Left ventricle myocardium superior (tissue), 1 donor: ENCODE measurements at regions not wholly inside any gene's neighbourhood (a gene's known extent, or its start where the extent isn't known, plus 50 kb on each side); places are given as distances from the start of the nearest gene placed in this dataset.
"Not testable (repeated sequence)": the region's sequence is repeated elsewhere in the genome, so short reads cannot be mapped to it uniquely, and the experiment has no call there.

Source experiments
- ATAC-seq: fragments of 200-7000 bp; cut with Tn5 transposase; one replicate; pipeline ENCODE4 v1.9.1; 2020; ENCODE audit warnings: mild to moderate bottlenecking, moderate library complexity
- DNase-seq: peaks from one replicate; pipeline ENCODE4 v3.0.0-alpha.2; 2020
- intact Hi-C: fragments of 100-400 bp; cut with micrococcal nuclease; formaldehyde crosslinking; loops from one replicate; pipeline ENCODE4 v1.11.0; 2022
- donor health status: DM: no; HTN: yes; CAD: no; lungs with severe emphysema.

GRCh38 chr13:66077132-66077689 lies 1152.9 kb downstream of the PCDH9 start:
- intact Hi-C loops: no loop called here
- ATAC-seq (no peak), DNase-seq (no peak)

- no peak for ATAC-seq
- DNase-seq: no peak
- intact Hi-C loops: no loop called here
These were observed 1153.7 kb downstream of the PCDH9 start for GRCh38 chr13:66076417-66076816.

GRCh38 chr13:66074018-66074615 lies 1156.0 kb downstream of the PCDH9 start:
- DNase-seq (no peak), ATAC-seq (no peak)
- intact Hi-C loops: no loop called here

- intact Hi-C loops, DNase-seq: not testable (repeated sequence)
These were observed 1158.0 kb downstream of the PCDH9 start for GRCh38 chr13:66072097-66072496.

GRCh38 chr13:66071608-66072007 lies 1158.5 kb downstream of the PCDH9 start:
- ATAC-seq: no peak
- no peak for DNase-seq
- intact Hi-C loops: no loop called here

More at GRCh38 chr13:66072097-66072496, 1158.0 kb downstream of the PCDH9 start:
- ATAC-seq: not testable (repeated sequence)

- ATAC-seq: no peak
- no peak for DNase-seq
- intact Hi-C loops: no loop called here
These were observed 1159.1 kb downstream of the PCDH9 start for GRCh38 chr13:66071029-66071428.

- ATAC-seq (no peak), DNase-seq (no peak)
- intact Hi-C loops: no loop called here
These were observed 1160.6 kb downstream of the PCDH9 start for GRCh38 chr13:66069570-66069969.

GRCh38 chr13:66068683-66069082 lies 1161.5 kb downstream of the PCDH9 start:
- intact Hi-C loops: no loop called here
- no peak for ATAC-seq
- no peak for DNase-seq

- intact Hi-C loops: no loop called here
These were observed 1181.2 kb downstream of the PCDH9 start for GRCh38 chr13:66048888-66049287.

GRCh38 chr13:66040506-66040905 lies 1189.6 kb downstream of the PCDH9 start:
- intact Hi-C loops: no loop called here
- DNase-seq (no peak), ATAC-seq (no peak)

More at GRCh38 chr13:66048888-66049287, 1181.2 kb downstream of the PCDH9 start:
- DNase-seq: no peak
- no peak for ATAC-seq

- no peak for DNase-seq
- no peak for ATAC-seq
- intact Hi-C loops: no loop called here
These were observed 1193.0 kb downstream of the PCDH9 start for GRCh38 chr13:66037096-66037495.

- ATAC-seq: peak; percentile 18
- DNase-seq: no peak
- intact Hi-C loops: no loop called here
These were observed 1193.5 kb downstream of the PCDH9 start for GRCh38 chr13:66036636-66037035.

GRCh38 chr13:66036024-66036614 lies 1194.0 kb downstream of the PCDH9 start:
- ATAC-seq: peak; percentile 23
- no peak for DNase-seq
- intact Hi-C loops: no loop called here

- ATAC-seq (no peak), DNase-seq (no peak)
- intact Hi-C loops: no loop called here
These were observed 1196.2 kb downstream of the PCDH9 start for GRCh38 chr13:66033924-66034323.

- ATAC-seq: no peak
- intact Hi-C loops: no loop called here
These were observed 1208.3 kb downstream of the PCDH9 start for GRCh38 chr13:66021846-66022245.

GRCh38 chr13:66014771-66015170 lies 1215.4 kb downstream of the PCDH9 start:
- no peak for ATAC-seq
- DNase-seq: no peak
- intact Hi-C loops: no loop called here

More at GRCh38 chr13:66021846-66022245, 1208.3 kb downstream of the PCDH9 start:
- no peak for DNase-seq

GRCh38 chr13:66009241-66009640 lies 1220.9 kb downstream of the PCDH9 start:
- DNase-seq: peak; percentile 23
- intact Hi-C loops: no loop called here
- ATAC-seq: no peak

- ATAC-seq: no peak
- intact Hi-C loops: no loop called here
- no peak for DNase-seq
These were observed 1226.6 kb downstream of the PCDH9 start for GRCh38 chr13:66003558-66003957.

- intact Hi-C loops: no loop called here
- ATAC-seq (peak; percentile 68), DNase-seq (no peak)
These were observed 1229.0 kb downstream of the PCDH9 start for GRCh38 chr13:66001140-66001539.

- intact Hi-C loops: no loop called here
- ATAC-seq (no peak), DNase-seq (no peak)
These were observed 1230.7 kb downstream of the PCDH9 start for GRCh38 chr13:65999411-65999810.

GRCh38 chr13:65990684-65991083 lies 1239.5 kb downstream of the PCDH9 start:
- intact Hi-C loops: no loop called here
- ATAC-seq (no peak), DNase-seq (no peak)
